AG04450 (cell line): ENCODE measurements at regions not wholly inside any gene's neighbourhood (a gene's known extent, or its start where the extent isn't known, plus 50 kb on each side); places are given as distances from the start of the nearest gene placed in this dataset.

Experiments used
- CTCF ChIA-PET: fragments of 300-600, 350-600 bp; formaldehyde crosslinking; extraction: SDS; loops from one replicate; lab custom pipeline; 2022; ENCODE audit warnings: antibody characterized with exemption, inconsistent platforms; lab: Charles Lee
- POLR2A ChIA-PET: fragments of 350-600 bp; formaldehyde crosslinking; extraction: SDS; loops from one replicate; lab custom pipeline; 2021; ENCODE audit warnings: antibody characterized with exemption, inconsistent platforms; lab: Yijun Ruan, JAX
- DNase-seq: peaks from one replicate; pipeline ENCODE4 v3.0.0-alpha.2; 2011; ENCODE audit warnings: low read depth, low spot score
- H3K27ac ChIP-seq: one replicate; pipeline ENCODE4 v1.5.1; 2012; ENCODE audit warnings: low read depth, low read length, control low read depth
- H3K27me3 ChIP-seq: one replicate; pipeline ENCODE4 v1.6.0; 2012; ENCODE audit warnings: low read length; ENCODE audit not compliant: control insufficient read depth, insufficient read depth
- H3K4me3 ChIP-seq: 2 replicates; pipeline ENCODE4 v1.5.1; 2011; ENCODE audit warnings: mild to moderate bottlenecking, low read depth, low read length, control low read depth
- H3K9me3 ChIP-seq: 2 replicates; pipeline ENCODE4 v1.5.1; 2012; ENCODE audit warnings: low read length; ENCODE audit not compliant: control insufficient read depth, insufficient read depth
- CTCF ChIP-seq: IDR thresholded peaks from 2 replicates; pipeline ENCODE4 v1.5.1; 2011; ENCODE audit warnings: low read depth, low read length, control low read depth, inconsistent platforms

GRCh38 chrX:39889704-39890103 is 208.1 kb downstream of the BCOR start:
- no peak for TF ChIP-seq CTCF
- ChIA-PET POLR2A (no interaction called here), CTCF (no interaction called here)
- H3K27ac ChIP-seq = no peak overlapping the region
- peaks cover 3% of the 10 kb centered on the region for H3K27me3 ChIP-seq
- no peak for DNase-seq
- no peak overlapping the region for H3K4me3 ChIP-seq
- no peaks in the 10 kb centered on the region for H3K9me3 ChIP-seq

GRCh38 chrX:39890807-39891206 is 207.0 kb downstream of the BCOR start:
- Histone ChIP-seq H3K9me3 (no peaks in the 10 kb centered on the region), H3K4me3 (no peak overlapping the region), H3K27me3 (peaks cover 1% of the 10 kb centered on the region), H3K27ac (no peak overlapping the region)
- TF ChIP-seq CTCF = no peak
- no peak for DNase-seq
- ChIA-PET POLR2A (interaction anchor here (0.7 kb wide), 1 partner anchor 160 kb away, joined by 6 read pairs; no protein-coding TSS in a partner anchor), CTCF (interaction anchor here (0.7 kb wide), 1 partner anchor 178 kb away, joined by 3 read pairs; no protein-coding TSS in a partner anchor)

GRCh38 chrX:39891781-39892180 is 206.0 kb downstream of the BCOR start:
- no peak overlapping the region for H3K4me3 ChIP-seq
- ChIA-PET POLR2A (no interaction called here), CTCF (no interaction called here)
- TF ChIP-seq CTCF = no peak
- H3K9me3 ChIP-seq = no peaks in the 10 kb centered on the region
- no peak for DNase-seq
- H3K27ac ChIP-seq = no peak overlapping the region
- H3K27me3 ChIP-seq = no peaks in the 10 kb centered on the region

GRCh38 chrX:39893417-39894338 is 204.1 kb downstream of the BCOR start:
- no peak overlapping the region for H3K27ac ChIP-seq
- H3K4me3 ChIP-seq = no peak overlapping the region
- no peaks in the 10 kb centered on the region for H3K27me3 ChIP-seq
- no peaks in the 10 kb centered on the region for H3K9me3 ChIP-seq
- ChIA-PET CTCF (no interaction called here), POLR2A (no interaction called here)
- no peak for DNase-seq
- TF ChIP-seq CTCF = no peak

GRCh38 chrX:39894683-39895082 is 203.1 kb downstream of the BCOR start:
- Histone ChIP-seq H3K27me3 (no peaks in the 10 kb centered on the region), H3K4me3 (no peak overlapping the region), H3K9me3 (no peaks in the 10 kb centered on the region), H3K27ac (no peak overlapping the region)
- CTCF ChIA-PET = no interaction called here
- TF ChIP-seq CTCF = no peak
- POLR2A ChIA-PET = no interaction called here
- no peak for DNase-seq
